ENCODE measurements at regions not wholly inside any gene's neighbourhood (a gene's known extent, or its start where the extent isn't known, plus 50 kb on each side); places are given as distances from the start of the nearest gene placed in this dataset.
A peak's percentile ranks its signal among the peaks of the same experiment; 100 is the strongest.

DNA sequence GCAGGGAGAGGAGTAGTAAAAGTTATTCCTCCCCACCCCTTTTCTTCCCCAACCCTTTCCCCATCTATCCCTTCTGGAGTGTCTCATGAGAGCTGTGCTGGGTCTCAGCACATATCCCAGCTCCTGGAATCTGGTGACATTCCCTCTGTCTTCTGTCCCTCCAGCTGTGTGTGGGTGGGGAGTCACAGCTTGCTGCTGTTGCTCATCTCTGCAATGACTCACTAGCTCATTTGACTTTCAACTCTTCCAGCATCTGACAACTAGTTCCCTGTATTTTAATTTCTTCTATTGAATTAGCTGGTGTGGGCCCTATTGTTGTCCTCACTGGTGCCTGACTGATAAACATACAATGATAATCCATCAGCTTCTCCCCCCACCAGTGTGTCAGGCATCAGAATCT, 198.9 kb upstream of the AUTS2 start:
- Histone ChIP-seq H3K4me3 (no peak overlapping the region), H3K27me3 (no peaks in the 10 kb centered on the region), H3K4me1 (no peaks in the 10 kb centered on the region), H3K9me3 (no peaks in the 10 kb centered on the region), H3K27ac (no peak overlapping the region), H3K36me3 (no peaks in the 10 kb centered on the region)
- intact Hi-C loops (cut with DNase I), result no loop called here
- TF ChIP-seq CTCF (IDR thresholded peaks at IDR 0.05), result no peak
- TF ChIP-seq POLR2A (IDR thresholded peaks at IDR 0.05), result no peak
- ATAC-seq, result peak in 1 of 4 donors; percentile 66
- DNase-seq, result no peak

DNA sequence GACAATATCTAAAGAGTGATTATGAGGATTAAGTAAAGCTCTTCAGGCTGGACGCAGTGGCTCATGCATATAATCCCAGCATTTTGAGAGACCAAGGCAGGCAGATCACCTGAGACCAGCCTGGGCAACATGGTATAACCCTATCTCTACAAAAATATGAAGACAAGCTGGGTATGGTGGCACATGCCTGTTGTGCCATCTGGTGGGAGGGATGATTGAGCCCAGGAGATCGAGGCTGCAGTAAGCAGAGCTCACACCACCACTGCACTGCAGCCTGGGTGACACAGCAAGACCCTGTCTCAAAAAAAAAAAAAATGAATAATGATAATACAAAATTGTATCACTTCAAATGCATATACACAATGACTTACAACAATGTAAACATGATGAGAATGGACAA, 195.6 kb upstream of the AUTS2 start:
- no peaks in the 10 kb centered on the region for H3K9me3 ChIP-seq
- H3K36me3 ChIP-seq, result no peaks in the 10 kb centered on the region
- no peaks in the 10 kb centered on the region for H3K27me3 ChIP-seq
- DNase-seq (no peak), ATAC-seq (peak in 3 of 4 donors; percentile 52 to 68 (median 59))
- 80% methylated on average over 1 of the region's 2 CpGs for WGBS (ENCODE audit: insufficient coverage, low coverage, low lambda C conversion rate, missing lambda C conversion rate)
- H3K4me3 ChIP-seq, result no peak overlapping the region
- H3K27ac ChIP-seq, result no peak overlapping the region
- intact Hi-C loops (cut with DNase I), result no loop called here
- no peaks in the 10 kb centered on the region for H3K4me1 ChIP-seq
- no peak for TF ChIP-seq POLR2A (IDR thresholded peaks at IDR 0.05)
- peak in 1 of 4 donors; percentile 19 for TF ChIP-seq CTCF (IDR thresholded peaks at IDR 0.05)

DNA sequence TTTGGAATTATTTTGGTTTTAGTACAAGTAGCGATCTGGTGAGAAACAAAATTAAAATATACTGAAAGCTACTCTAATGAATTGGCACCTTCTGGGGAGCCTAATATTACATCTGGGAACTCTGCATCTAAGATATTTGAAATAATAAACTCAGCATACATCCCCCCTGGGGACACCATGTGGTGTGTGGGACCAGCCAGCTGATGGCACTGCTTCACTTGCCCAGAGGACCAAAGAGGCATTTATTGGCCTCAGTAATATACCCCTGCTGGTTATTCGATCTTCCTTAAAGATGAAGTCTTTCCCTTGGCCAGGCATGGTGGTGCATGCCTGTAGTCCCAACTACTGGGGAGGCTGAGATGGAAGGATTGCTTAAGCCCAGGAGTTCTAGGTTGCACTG, 195.1 kb upstream of the AUTS2 start:
- DNase-seq (no peak), ATAC-seq (peak in 3 of 4 donors; percentile 54 to 60 (median 54))
- intact Hi-C loops (cut with DNase I), result no loop called here
- 56% methylated on average over 2 of the region's 2 CpGs for WGBS (ENCODE audit: insufficient coverage, low coverage, low lambda C conversion rate, missing lambda C conversion rate)
- Histone ChIP-seq H3K27me3 (no peaks in the 10 kb centered on the region), H3K36me3 (no peaks in the 10 kb centered on the region), H3K4me1 (no peaks in the 10 kb centered on the region), H3K27ac (no peak overlapping the region), H3K4me3 (no peak overlapping the region), H3K9me3 (no peaks in the 10 kb centered on the region)
- peak in 2 of 4 donors; percentile 18 to 29 for TF ChIP-seq CTCF (IDR thresholded peaks at IDR 0.05)
- TF ChIP-seq POLR2A (IDR thresholded peaks at IDR 0.05), result no peak

DNA sequence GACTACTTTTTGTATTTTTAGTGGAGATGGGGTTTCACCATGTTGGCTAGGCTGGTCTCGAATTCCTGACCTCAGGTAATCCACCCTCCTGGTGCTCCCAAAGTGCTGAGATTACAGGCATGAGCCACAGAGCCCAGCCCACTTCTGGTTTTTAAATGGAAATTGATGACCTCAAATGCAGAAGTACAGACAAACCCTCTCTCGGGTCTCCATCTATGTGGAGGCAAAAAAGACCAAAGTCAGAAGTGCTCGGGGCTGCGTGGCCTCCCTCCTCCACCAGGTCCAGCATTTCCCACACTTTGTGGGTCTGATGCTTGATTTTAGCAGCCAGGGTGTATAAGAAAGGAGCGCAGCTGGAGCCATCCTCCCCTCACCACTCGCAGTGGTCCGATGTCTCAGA, 187.3 kb upstream of the AUTS2 start:
- no peaks in the 10 kb centered on the region for H3K27me3 ChIP-seq
- H3K27ac ChIP-seq, result no peak overlapping the region
- intact Hi-C loops (cut with DNase I), result no loop called here
- TF ChIP-seq POLR2A (IDR thresholded peaks at IDR 0.05) (no peak), CTCF (IDR thresholded peaks at IDR 0.05) (no peak)
- 82% methylated on average over 6 of the region's 7 CpGs for WGBS (ENCODE audit: insufficient coverage, low coverage, low lambda C conversion rate, missing lambda C conversion rate)
- no peak overlapping the region for H3K4me3 ChIP-seq
- no peaks in the 10 kb centered on the region for H3K36me3 ChIP-seq
- no peaks in the 10 kb centered on the region for H3K4me1 ChIP-seq
- no peaks in the 10 kb centered on the region for H3K9me3 ChIP-seq
- DNase-seq (no peak), ATAC-seq (no peak)

- TF ChIP-seq POLR2A (IDR thresholded peaks at IDR 0.05), result no peak
- TF ChIP-seq CTCF (IDR thresholded peaks at IDR 0.05), result no peak
- Histone ChIP-seq H3K27me3 (no peaks in the 10 kb centered on the region), H3K36me3 (no peaks in the 10 kb centered on the region), H3K4me1 (no peaks in the 10 kb centered on the region), H3K4me3 (no peak overlapping the region), H3K27ac (no peak overlapping the region), H3K9me3 (no peaks in the 10 kb centered on the region)
- 87% methylated on average over 4 of the region's 8 CpGs for WGBS (ENCODE audit: insufficient coverage, low coverage, low lambda C conversion rate, missing lambda C conversion rate)
- ATAC-seq (no peak), DNase-seq (no peak)
- intact Hi-C loops (cut with DNase I), result no loop called here
Measured at GRCh38 chr7:69411466-69411865, 186.8 kb upstream of the AUTS2 start.
